ENCODE measurements at regions not wholly inside any gene's neighbourhood (a gene's known extent, or its start where the extent isn't known, plus 50 kb on each side); places are given as distances from the start of the nearest gene placed in this dataset.
A peak's percentile ranks its signal among the peaks of the same experiment; 100 is the strongest.

DNA sequence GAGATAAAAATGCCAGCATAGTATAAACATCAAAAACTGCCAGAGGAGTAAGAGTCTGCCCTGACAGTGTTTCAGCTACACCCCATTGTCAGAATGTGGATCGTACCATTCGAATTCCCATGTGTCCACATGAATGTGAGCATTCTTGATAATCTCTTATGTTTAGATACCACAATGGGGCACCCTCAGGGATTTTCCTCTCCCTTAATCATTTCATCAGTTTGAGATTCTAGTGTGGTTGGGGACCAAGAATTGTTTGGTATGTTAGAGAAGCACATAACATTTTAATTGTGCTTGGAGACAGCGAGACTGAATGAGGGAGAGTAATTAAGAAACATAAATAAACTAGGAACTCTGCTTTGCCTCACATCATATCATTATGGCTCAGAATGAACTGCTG is 120.2 kb downstream of the ZC3H11B start:
- no peak overlapping the region for H3K27ac ChIP-seq
- no peaks in the 10 kb centered on the region for H3K36me3 ChIP-seq
- no peaks in the 10 kb centered on the region for H3K4me1 ChIP-seq
- DNase-seq (no peak), ATAC-seq (no peak)
- TF ChIP-seq CTCF (IDR thresholded peaks at IDR 0.05) (no peak), POLR2A (IDR thresholded peaks at IDR 0.05) (no peak)
- WGBS (ENCODE audit: insufficient coverage, low coverage, low lambda C conversion rate, missing lambda C conversion rate): 79% methylated on average over 3 of the region's 3 CpGs
- H3K27me3 ChIP-seq: no peaks in the 10 kb centered on the region
- H3K9me3 ChIP-seq: no peaks in the 10 kb centered on the region
- intact Hi-C loops (cut with DNase I): no loop called here
- H3K4me3 ChIP-seq: no peak overlapping the region

- Histone ChIP-seq H3K27me3 (no peaks in the 10 kb centered on the region), H3K9me3 (no peaks in the 10 kb centered on the region), H3K4me3 (no peak overlapping the region), H3K27ac (no peak overlapping the region), H3K36me3 (no peaks in the 10 kb centered on the region), H3K4me1 (no peaks in the 10 kb centered on the region)
- DNase-seq (no peak), ATAC-seq (peak in 1 of 4 donors; percentile 33)
- intact Hi-C loops (cut with DNase I): no loop called here
- 76% methylated on average over 1 of the region's 1 CpG for WGBS (ENCODE audit: insufficient coverage, low coverage, low lambda C conversion rate, missing lambda C conversion rate)
- TF ChIP-seq CTCF (IDR thresholded peaks at IDR 0.05) (no peak), POLR2A (IDR thresholded peaks at IDR 0.05) (no peak)
These were observed 122.3 kb downstream of the ZC3H11B start for GRCh38 chr1:219490566-219490965.

GRCh38 chr1:219489636-219490035 is 123.3 kb downstream of the ZC3H11B start:
- Histone ChIP-seq H3K27me3 (no peaks in the 10 kb centered on the region), H3K36me3 (no peaks in the 10 kb centered on the region), H3K4me1 (no peaks in the 10 kb centered on the region), H3K27ac (no peak overlapping the region), H3K9me3 (no peaks in the 10 kb centered on the region), H3K4me3 (no peak overlapping the region)
- 75% methylated on average over 2 of the region's 2 CpGs for WGBS (ENCODE audit: insufficient coverage, low coverage, low lambda C conversion rate, missing lambda C conversion rate)
- DNase-seq: no peak
- ATAC-seq: no peak
- TF ChIP-seq POLR2A (IDR thresholded peaks at IDR 0.05) (no peak), CTCF (IDR thresholded peaks at IDR 0.05) (no peak)
- intact Hi-C loops (cut with DNase I): no loop called here

DNA sequence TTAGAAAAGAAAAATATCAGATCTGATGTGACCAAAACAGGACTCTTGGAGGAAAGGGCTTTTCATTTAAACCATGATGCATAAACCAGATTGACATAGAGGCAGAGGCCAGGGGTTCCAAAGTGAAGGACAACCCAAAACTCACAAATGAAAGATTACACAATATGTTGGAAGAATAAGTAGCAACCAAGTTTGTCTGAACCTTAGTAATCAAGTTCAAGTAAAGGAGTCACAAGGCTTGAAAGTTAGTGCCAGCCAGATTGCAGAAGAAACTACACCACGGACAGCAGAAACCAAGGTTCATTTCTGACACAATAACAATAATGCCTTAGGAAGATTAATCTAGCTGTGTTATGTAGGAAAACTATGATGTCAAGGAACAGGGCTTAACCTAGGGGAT is 124.6 kb downstream of the ZC3H11B start:
- Histone ChIP-seq H3K27me3 (no peaks in the 10 kb centered on the region), H3K4me1 (no peaks in the 10 kb centered on the region), H3K4me3 (no peak overlapping the region), H3K27ac (no peak overlapping the region), H3K36me3 (no peaks in the 10 kb centered on the region), H3K9me3 (no peaks in the 10 kb centered on the region)
- peak in 1 of 4 donors; percentile 46 for ATAC-seq
- WGBS (ENCODE audit: insufficient coverage, low coverage, low lambda C conversion rate, missing lambda C conversion rate): 30% methylated on average over 1 of the region's 1 CpG
- no peak for TF ChIP-seq POLR2A (IDR thresholded peaks at IDR 0.05)
- intact Hi-C loops (cut with DNase I): no loop called here
- DNase-seq: no peak

GRCh38 chr1:219483530-219483929 is 129.4 kb downstream of the ZC3H11B start:
- DNase-seq (no peak), ATAC-seq (no peak)
- TF ChIP-seq POLR2A (IDR thresholded peaks at IDR 0.05) (no peak), CTCF (IDR thresholded peaks at IDR 0.05) (no peak)
- intact Hi-C loops (cut with DNase I): no loop called here
- no peak overlapping the region for H3K27ac ChIP-seq
- H3K4me3 ChIP-seq: no peak overlapping the region
- no peaks in the 10 kb centered on the region for H3K9me3 ChIP-seq
- WGBS (ENCODE audit: insufficient coverage, low coverage, low lambda C conversion rate, missing lambda C conversion rate): 64% methylated on average over 1 of the region's 1 CpG
- no peaks in the 10 kb centered on the region for H3K36me3 ChIP-seq
- no peaks in the 10 kb centered on the region for H3K27me3 ChIP-seq
- no peaks in the 10 kb centered on the region for H3K4me1 ChIP-seq
